WERI-Rb-1 (cell line): ENCODE measurements at regions not wholly inside any gene's neighbourhood (a gene's known extent, or its start where the extent isn't known, plus 50 kb on each side); places are given as distances from the start of the nearest gene placed in this dataset.

Experiments
- DNase-seq: peaks from one replicate; pipeline ENCODE4 v3.0.0-alpha.2; 2020
- H3K27ac ChIP-seq: fragments of 250-450 bp; sonication (Bioruptor Pico); 2 replicates; pipeline ENCODE4 v1.5.1; 2020; ENCODE audit warnings: mild to moderate bottlenecking, moderate library complexity
- H3K27me3 ChIP-seq: fragments of 250-450 bp; sonication (Bioruptor Pico); 2 replicates; pipeline ENCODE4 v1.5.1; 2021; ENCODE audit warnings: mild to moderate bottlenecking, low read depth, moderate library complexity; ENCODE audit not compliant: insufficient read depth, severe bottlenecking
- H3K36me3 ChIP-seq: fragments of 250-450 bp; sonication (Bioruptor Pico); 2 replicates; pipeline ENCODE4 v1.5.1; 2020; ENCODE audit warnings: mild to moderate bottlenecking, moderate library complexity
- H3K4me3 ChIP-seq: 2 replicates; pipeline ENCODE4 v1.5.1; 2011; ENCODE audit warnings: low read depth, mild to moderate bottlenecking, control low read depth, low read length
- H3K9me3 ChIP-seq: fragments of 250-450 bp; sonication (Bioruptor Pico); 2 replicates; pipeline ENCODE4 v1.5.1; 2021; ENCODE audit warnings: mild to moderate bottlenecking, moderate library complexity; ENCODE audit not compliant: severe bottlenecking
- TF ChIP-seq, protein P1 (sequence below): IDR thresholded peaks from 2 replicates; pipeline ENCODE4 v1.5.1; 2011; ENCODE audit warnings: low read depth, mild to moderate bottlenecking, control low read depth, inconsistent platforms, low read length

DNA sequence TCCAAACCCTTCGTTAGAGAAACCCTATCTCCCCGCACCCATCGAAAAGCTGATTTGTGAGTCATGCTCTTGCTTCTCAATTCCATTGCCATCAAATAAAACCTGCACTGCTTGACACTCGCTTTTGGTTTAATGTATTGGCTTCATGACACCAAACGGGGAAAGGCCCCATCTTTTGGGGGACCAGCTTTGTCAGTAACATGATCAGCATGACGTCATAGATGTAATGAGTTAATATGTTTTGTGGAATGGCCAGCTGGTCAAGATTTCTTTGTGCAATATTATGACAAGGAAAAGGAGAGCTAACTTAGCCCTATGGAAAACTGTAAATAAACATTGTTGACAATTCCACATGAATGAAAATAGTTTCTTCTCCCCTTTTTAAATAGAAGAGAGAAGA is 1260.5 kb upstream of the CELF2 start:
- Histone ChIP-seq H3K9me3 (no peaks in the 10 kb centered on the region), H3K27me3 (no peaks in the 10 kb centered on the region), H3K4me3 (no peak overlapping the region), H3K27ac (no peak overlapping the region), H3K36me3 (no peaks in the 10 kb centered on the region)
- DNase-seq: no peak
- TF ChIP-seq, protein P1, sequence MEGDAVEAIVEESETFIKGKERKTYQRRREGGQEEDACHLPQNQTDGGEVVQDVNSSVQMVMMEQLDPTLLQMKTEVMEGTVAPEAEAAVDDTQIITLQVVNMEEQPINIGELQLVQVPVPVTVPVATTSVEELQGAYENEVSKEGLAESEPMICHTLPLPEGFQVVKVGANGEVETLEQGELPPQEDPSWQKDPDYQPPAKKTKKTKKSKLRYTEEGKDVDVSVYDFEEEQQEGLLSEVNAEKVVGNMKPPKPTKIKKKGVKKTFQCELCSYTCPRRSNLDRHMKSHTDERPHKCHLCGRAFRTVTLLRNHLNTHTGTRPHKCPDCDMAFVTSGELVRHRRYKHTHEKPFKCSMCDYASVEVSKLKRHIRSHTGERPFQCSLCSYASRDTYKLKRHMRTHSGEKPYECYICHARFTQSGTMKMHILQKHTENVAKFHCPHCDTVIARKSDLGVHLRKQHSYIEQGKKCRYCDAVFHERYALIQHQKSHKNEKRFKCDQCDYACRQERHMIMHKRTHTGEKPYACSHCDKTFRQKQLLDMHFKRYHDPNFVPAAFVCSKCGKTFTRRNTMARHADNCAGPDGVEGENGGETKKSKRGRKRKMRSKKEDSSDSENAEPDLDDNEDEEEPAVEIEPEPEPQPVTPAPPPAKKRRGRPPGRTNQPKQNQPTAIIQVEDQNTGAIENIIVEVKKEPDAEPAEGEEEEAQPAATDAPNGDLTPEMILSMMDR: no peak

DNA sequence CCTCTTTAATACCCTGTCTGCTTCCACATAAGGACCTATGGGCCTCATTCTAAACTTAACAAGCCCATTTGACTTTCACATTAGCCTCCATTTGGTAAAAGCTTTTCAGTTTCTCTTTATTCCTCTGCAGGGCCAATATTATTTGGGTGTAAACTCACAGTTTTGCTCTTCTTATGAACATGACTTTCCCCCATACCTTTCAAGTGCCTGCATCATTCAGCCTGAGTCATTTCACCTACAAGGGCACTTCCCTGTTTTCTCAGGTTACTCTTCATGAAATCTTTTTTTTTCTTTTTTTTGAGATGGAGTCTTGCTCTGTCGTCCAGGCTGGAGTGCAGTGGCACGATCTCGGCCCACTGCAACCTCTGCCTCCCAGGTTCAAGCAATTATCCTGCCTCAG is 1258.1 kb upstream of the CELF2 start:
- TF ChIP-seq, protein P1: no peak
- H3K4me3 ChIP-seq: no peak overlapping the region
- H3K9me3 ChIP-seq: no peaks in the 10 kb centered on the region
- DNase-seq: no peak
- H3K27me3 ChIP-seq: no peaks in the 10 kb centered on the region
- no peaks in the 10 kb centered on the region for H3K36me3 ChIP-seq
- no peak overlapping the region for H3K27ac ChIP-seq

DNA sequence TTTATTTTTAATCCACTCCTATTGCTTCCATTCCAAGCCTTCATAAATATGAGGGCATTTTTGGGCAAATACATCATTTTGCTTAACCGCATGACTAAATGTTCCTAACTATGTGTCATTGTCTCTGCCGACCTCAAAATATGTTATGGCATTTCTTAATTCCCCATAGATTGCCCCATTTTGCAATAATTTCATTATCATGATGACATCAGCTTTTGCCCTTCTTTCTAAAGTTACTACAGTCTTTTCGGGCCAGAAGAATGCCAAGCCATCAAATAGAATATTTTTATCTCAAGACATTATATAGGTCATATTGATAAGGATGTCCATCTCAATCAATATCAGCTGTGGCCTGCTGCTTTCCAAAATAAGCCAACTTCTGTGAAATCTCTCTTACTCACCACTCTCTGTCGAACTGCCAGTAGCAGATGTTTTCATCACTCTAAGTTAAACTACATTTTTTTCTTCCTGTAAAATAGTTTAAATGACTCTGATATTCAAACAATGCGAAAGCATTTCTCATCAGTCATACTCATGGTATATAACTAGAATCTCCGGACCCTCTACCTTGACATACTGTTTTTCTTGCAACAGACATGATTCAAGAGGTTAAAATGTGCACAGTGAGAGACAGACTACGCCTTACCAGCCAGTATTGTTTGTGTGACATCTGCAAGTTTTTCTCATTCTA is 1254.6 kb upstream of the CELF2 start:
- H3K4me3 ChIP-seq: no peak overlapping the region
- DNase-seq: no peak
- H3K36me3 ChIP-seq: no peaks in the 10 kb centered on the region
- TF ChIP-seq, protein P1: no peak
- H3K27ac ChIP-seq: no peak overlapping the region
- H3K27me3 ChIP-seq: no peaks in the 10 kb centered on the region
- no peaks in the 10 kb centered on the region for H3K9me3 ChIP-seq

DNA sequence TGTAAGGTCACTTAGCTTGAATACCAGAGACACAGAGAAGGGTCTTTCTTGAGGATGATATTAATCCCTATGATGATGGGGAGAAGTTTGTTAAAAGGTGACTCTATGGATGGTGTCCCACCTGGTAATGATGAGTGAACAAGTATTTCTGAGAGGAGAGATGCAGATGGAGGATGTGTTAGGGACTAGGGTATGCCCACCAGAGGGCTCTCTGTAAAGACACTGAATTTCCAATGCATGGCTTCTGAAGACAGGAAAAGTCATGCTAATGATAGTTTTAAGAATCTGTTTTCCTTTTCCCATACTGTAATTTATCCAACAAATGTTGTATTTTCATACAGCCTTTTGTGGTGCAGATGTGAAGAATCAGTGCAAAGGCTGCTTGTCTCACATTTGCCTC is 1250.9 kb upstream of the CELF2 start:
- no peaks in the 10 kb centered on the region for H3K27me3 ChIP-seq
- H3K4me3 ChIP-seq: no peak overlapping the region
- H3K36me3 ChIP-seq: no peaks in the 10 kb centered on the region
- TF ChIP-seq, protein P1: no peak
- no peak for DNase-seq
- no peak overlapping the region for H3K27ac ChIP-seq
- H3K9me3 ChIP-seq: no peaks in the 10 kb centered on the region

DNA sequence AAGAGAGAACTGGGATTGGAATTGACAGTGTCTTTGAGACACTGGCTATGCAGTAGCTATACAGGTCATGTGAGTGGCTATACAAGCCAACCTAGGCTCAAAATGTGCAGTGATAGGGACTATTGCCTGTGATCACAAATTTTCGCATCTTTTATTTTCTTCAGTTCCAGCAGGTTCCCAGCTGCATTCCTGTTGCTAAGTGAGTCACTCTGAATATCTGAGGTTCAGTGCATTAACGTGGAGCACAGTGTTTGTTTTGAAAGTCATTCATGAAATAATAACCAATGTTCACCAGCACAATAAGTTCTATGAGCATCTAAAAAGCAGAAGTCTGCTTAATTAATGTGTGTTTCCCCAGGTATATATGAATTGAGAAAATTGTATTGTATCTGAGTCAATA is 1236.0 kb upstream of the CELF2 start:
- TF ChIP-seq, protein P1: no peak
- H3K27me3 ChIP-seq: no peaks in the 10 kb centered on the region
- H3K36me3 ChIP-seq: no peaks in the 10 kb centered on the region
- H3K4me3 ChIP-seq: no peak overlapping the region
- H3K9me3 ChIP-seq: no peaks in the 10 kb centered on the region
- no peak overlapping the region for H3K27ac ChIP-seq
- DNase-seq: no peak

DNA sequence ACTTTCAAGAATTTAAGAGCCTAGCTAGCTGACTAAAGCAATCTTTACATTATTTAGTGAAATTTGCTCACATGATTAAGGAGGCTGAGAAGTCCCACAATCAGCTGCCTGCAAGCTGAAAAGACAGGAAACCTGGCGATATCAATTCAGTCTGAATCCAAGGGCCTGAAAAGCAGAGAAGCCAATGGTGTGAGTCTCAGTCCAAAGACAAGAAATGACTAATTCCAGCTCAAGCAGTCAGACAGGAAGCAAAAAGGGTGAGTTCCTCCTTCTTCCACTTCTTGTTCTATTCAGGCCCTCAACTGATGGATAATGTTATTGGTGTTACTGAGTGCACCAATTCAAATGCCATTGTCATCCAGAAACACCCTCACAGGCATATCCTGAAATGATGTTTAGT is 1231.6 kb upstream of the CELF2 start:
- H3K36me3 ChIP-seq: no peaks in the 10 kb centered on the region
- DNase-seq: no peak
- no peaks in the 10 kb centered on the region for H3K9me3 ChIP-seq
- TF ChIP-seq, protein P1: no peak
- no peaks in the 10 kb centered on the region for H3K27me3 ChIP-seq
- H3K4me3 ChIP-seq: no peak overlapping the region
- H3K27ac ChIP-seq: no peak overlapping the region
